ENCODE measurements at regions not wholly inside any gene's neighbourhood (a gene's known extent, or its start where the extent isn't known, plus 50 kb on each side); places are given as distances from the start of the nearest gene placed in this dataset.

GRCh38 chr17:79281803-79282202 lies 207.2 kb downstream of the ENGASE start:
- no peak for DNase-seq

- DNase-seq: no peak
Measured at GRCh38 chr17:79280866-79281572, 206.4 kb downstream of the ENGASE start.

GRCh38 chr17:79280010-79280409 lies 205.4 kb downstream of the ENGASE start:
- no peak for DNase-seq

GRCh38 chr17:79279320-79279719 lies 204.7 kb downstream of the ENGASE start:
- DNase-seq: no peak

GRCh38 chr17:79276821-79277220 lies 202.2 kb downstream of the ENGASE start:
- no peak for DNase-seq

GRCh38 chr17:79273660-79274059 lies 199.0 kb downstream of the ENGASE start:
- DNase-seq: no peak

GRCh38 chr17:79272666-79273219 lies 198.1 kb downstream of the ENGASE start:
- DNase-seq: no peak

GRCh38 chr17:79272220-79272619 lies 197.6 kb downstream of the ENGASE start:
- DNase-seq: no peak

- no peak for DNase-seq
Measured at GRCh38 chr17:79269620-79270019, 195.0 kb downstream of the ENGASE start.

- no peak for DNase-seq
Measured at GRCh38 chr17:79263191-79263590, 188.6 kb downstream of the ENGASE start.

- no peak for DNase-seq
Measured at GRCh38 chr17:79262624-79263023, 188.0 kb downstream of the ENGASE start.

GRCh38 chr17:79261355-79262072 lies 186.9 kb downstream of the ENGASE start:
- no peak for DNase-seq

GRCh38 chr17:79258843-79259242 lies 184.2 kb downstream of the ENGASE start:
- no peak for DNase-seq

- no peak for DNase-seq
Measured at GRCh38 chr17:79258041-79258440, 183.4 kb downstream of the ENGASE start.

- no peak for DNase-seq
Measured at GRCh38 chr17:79255926-79256585, 181.4 kb downstream of the ENGASE start.

GRCh38 chr17:79255456-79255855 lies 180.8 kb downstream of the ENGASE start:
- no peak for DNase-seq

GRCh38 chr17:79255046-79255445 lies 180.4 kb downstream of the ENGASE start:
- no peak for DNase-seq

- DNase-seq: no peak
Measured at GRCh38 chr17:79252886-79253285, 178.3 kb downstream of the ENGASE start.

- DNase-seq: no peak
Measured at GRCh38 chr17:79251824-79252223, 177.2 kb downstream of the ENGASE start.

GRCh38 chr17:79249929-79250521 lies 175.4 kb downstream of the ENGASE start:
- DNase-seq: no peak

- no peak for DNase-seq
Measured at GRCh38 chr17:79248843-79249493, 174.3 kb downstream of the ENGASE start.
